HG02678 (cell line): ENCODE measurements at regions not wholly inside any gene's neighbourhood (a gene's known extent, or its start where the extent isn't known, plus 50 kb on each side); places are given as distances from the start of the nearest gene placed in this dataset.
"Not testable (repeated sequence)": the region's sequence is repeated elsewhere in the genome, so short reads cannot be mapped to it uniquely, and the experiment has no call there.

Experiments
- ATAC-seq: cut with Tn5 transposase; IDR thresholded peaks from one replicate; pipeline ENCODE4 v1.9.1; 2021; ENCODE audit warnings: mild to moderate bottlenecking, moderate library complexity; ENCODE audit not compliant: unreplicated experiment

DNA sequence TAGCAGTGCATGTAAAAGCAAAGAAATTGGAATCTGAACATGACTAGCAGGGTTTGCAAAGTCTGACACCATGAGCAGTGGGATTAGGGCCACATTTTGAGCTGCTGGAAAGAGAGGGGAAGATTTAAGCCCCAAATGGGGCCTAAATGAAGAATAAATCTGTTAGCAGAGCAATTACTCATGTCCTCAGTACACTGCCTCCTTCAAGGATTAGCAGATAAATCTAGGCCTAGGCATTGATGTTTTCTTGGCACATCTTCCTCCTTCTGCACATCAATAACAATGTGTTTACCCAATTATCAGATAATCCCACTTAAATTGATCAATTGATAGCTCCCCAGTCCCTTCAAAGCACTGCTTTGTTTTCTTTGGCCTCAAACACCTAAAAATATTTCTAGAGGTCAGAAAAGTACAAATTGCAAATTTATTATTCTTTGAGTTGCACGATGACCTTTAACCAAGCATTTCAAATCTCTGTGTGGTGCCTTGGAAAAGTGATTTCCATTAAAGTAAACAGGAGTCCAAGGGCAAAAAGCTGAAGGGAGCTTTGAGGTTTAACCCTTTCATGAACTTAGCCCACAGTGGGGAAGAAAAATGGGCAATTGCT, 514.7 kb upstream of the CHORDC1 start:
- no peak for ATAC-seq

GRCh38 chr11:90732486-90732885, 509.6 kb upstream of the CHORDC1 start:
- ATAC-seq: no peak

- no peak for ATAC-seq
These were observed 500.6 kb upstream of the CHORDC1 start for GRCh38 chr11:90723475-90723874.

DNA sequence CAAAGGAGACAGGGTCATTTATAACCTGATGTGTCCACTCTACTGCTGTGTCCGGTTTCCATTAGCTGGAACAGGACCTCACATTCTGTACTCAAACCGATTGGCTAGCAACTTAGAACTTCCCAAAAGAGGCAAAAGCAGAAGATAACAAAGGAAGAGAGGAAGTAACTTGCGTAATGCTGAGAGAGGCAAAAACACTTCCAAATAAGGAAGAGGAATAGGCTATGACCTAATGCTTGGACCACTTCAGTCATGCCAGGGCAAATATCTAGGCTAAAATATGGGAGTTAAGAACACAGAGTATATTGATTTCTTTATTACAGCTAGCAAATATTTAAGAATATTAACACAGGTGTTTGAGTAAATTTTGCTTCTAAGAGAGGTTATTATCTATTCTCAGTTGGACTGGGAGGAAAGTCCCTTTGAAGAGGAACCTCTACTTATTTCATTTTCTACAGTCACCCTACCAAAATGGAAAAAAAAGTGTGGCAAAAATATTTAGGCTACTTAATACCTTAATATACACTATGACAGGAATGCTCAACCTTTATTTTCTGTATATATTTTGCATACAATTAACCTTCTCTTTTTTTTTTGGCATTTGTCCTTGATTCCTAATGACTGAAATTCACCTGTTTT, 499.8 kb upstream of the CHORDC1 start:
- no peak for ATAC-seq

DNA sequence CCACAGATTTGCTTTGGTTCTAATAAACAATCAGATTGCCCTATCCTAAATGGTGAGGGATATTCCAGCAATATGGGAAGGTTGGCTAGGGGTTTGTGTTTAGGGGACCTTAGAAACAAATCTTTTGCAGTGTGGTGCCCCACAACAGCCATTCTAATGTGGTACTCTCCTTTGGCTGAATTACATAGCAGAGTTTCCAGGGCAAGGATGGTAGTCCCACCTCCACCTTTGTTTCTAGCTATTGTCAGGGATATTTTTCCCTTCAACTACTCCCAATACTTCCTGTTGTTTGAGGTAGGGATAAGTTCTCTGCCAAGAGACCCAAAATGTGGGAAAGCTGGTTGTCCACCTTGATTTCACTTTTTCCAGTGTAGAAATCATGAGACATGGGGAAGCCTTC, 494.7 kb upstream of the CHORDC1 start:
- no peak for ATAC-seq

GRCh38 chr11:90705661-90706060, 482.8 kb upstream of the CHORDC1 start:
- ATAC-seq: no peak

DNA sequence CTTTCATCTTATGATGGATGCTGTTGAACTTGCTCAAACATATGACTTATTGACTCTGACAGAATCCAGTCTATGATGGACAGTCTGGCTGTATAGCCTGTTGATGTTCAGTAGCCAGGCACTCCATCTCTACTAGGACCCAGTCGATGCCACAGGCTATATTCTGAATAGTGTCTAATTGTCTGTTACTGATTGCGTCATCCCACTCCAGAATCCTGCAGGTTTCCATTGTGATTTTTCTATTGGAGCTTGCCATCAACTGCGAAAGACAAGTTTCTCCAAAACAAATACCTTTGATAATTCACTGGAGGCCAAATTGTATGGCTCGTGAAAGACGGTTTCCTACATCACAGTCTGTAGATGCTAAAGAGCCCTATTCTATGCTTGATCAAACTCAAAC, 481.7 kb upstream of the CHORDC1 start:
- ATAC-seq: no peak

GRCh38 chr11:90701716-90702115, 478.9 kb upstream of the CHORDC1 start:
- no peak for ATAC-seq

DNA sequence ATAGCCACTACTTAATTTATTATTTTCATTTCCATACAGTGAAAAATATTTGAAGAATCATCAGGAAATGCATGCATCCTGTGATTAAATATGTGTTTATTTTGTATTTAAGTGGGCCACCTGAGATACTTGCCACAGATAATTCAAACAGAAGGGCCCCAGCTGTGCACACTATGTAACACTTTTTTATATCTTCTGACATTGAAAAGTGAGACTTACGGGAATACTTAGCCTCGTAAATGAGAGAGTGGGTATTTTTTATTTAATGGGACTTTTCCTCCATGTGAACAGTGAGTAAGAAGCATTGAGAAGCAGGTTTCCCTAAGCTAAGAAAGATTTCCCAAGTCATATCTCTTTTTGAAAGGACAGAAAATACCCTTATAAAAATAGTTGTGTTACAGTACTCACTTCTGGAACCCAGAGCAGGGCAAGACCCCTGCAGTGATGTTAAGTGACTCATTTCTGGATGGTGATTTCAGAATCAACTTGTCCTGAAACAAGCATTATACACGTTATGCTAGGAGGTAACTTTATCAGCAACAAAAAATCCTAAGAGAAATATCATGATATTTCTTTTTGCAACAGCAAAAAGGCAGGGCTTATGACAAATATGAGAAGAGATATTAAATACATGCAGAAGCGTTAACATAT, 478.1 kb upstream of the CHORDC1 start:
- ATAC-seq: peak; percentile 76

DNA sequence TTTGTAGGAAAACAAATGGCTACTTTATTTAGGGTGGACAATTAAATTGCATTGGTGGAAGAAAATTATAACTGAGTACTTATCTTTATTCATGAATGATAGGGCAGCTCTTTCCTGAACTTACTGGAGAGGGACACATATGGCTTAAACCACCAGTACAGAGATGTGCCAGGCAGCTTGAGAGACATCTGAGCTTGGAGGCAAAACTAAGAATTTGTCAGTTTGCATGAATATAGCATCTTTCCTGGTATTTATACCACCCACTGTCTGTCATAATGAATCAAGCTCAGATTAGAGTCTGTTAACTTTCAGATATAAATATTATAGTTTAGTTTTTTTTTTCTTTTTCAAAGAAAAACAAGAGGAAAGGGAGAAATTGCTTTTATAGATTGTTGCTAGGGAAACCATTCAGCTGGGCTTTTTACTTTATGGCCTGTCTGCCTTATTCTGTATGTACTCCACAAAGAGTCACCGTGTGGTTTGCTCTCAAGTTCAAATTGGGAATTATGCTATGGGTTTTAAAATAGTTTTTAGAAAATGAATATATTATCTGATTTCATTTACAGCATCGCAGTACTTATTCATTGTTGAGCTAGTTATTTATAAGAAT, 477.0 kb upstream of the CHORDC1 start:
- no peak for ATAC-seq

- no peak for ATAC-seq
These were observed 475.4 kb upstream of the CHORDC1 start for GRCh38 chr11:90698238-90698637.

- ATAC-seq: not testable (repeated sequence)
These were observed 452.6 kb upstream of the CHORDC1 start for GRCh38 chr11:90675496-90675895.

DNA sequence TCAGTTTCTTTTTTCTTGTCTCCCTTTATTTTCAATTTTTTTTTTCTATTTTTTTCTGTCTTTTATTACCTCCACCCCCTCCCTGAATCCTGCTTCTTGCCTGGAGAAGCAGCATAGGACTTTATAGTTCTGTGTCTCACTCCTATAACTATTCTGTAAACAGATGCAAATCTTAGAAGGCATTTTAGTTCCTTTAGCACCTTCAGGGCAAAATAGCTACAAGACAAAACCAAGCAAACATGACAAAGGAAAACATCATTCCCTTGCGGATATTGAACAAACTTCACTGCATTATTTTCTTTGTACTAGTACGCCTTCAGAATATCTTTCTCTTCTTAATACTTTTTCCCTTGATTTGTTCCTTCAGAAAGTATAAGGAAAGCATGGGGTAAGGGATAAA, 446.2 kb upstream of the CHORDC1 start:
- no peak for ATAC-seq

DNA sequence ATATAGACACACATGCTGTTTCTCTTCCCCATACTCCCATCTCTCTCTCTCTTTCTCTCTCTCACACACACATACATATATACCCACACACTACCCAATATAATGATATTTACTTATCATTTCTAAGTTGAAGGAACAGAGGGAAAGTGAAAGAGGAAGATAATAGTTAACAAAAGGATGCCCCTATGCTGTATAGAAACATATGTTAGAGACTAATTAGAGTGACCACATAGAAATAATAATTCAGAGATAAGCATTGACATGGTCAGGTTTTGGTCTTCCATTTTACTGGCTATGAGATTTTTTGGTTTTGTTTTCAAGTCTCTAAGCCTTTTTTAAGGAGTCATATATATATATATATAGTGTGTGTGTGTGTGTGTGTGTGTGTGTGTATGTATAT, 445.7 kb upstream of the CHORDC1 start:
- no peak for ATAC-seq

DNA sequence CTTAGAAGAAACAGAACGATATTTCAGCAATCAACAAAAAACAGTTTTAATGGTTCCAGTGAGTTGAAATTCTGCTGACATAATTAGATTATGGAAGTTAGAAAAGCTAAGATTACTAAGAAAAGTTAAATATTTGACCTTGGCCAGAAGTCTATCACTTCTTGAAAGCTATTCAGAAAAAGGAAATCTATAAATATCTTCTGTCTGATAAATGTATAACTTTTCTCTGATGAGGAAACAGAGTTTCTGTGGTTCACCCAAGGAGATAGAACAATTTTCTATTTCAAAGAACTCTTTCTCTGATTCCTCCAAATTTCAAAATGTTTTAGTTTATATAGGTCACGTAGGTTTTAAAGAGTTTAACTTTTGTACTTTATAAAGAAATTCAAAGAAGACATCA, 438.4 kb upstream of the CHORDC1 start:
- ATAC-seq: peak; percentile 76

- no peak for ATAC-seq
These were observed 433.3 kb upstream of the CHORDC1 start for GRCh38 chr11:90656171-90656570.

DNA sequence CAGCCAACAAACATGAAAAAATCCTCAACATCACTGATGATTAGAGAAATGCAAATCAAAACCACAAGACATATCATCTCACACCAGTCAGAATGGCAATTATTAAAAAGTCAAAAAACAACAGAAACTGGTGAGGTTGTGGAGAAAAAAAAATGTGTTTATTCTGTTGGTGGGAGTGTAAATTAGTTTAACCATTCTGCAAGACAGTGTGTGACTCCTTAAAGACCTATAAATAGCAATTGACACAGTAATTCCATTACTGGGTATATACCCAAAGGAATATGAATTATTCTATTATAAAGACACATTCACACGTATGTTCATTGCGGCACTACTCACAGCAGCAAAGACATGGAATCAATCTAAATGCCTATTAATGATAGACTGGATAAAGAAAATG, 427.3 kb upstream of the CHORDC1 start:
- no peak for ATAC-seq

GRCh38 chr11:90646706-90647105, 423.9 kb upstream of the CHORDC1 start:
- ATAC-seq: no peak

- no peak for ATAC-seq
These were observed 423.4 kb upstream of the CHORDC1 start for GRCh38 chr11:90646266-90646665.

DNA sequence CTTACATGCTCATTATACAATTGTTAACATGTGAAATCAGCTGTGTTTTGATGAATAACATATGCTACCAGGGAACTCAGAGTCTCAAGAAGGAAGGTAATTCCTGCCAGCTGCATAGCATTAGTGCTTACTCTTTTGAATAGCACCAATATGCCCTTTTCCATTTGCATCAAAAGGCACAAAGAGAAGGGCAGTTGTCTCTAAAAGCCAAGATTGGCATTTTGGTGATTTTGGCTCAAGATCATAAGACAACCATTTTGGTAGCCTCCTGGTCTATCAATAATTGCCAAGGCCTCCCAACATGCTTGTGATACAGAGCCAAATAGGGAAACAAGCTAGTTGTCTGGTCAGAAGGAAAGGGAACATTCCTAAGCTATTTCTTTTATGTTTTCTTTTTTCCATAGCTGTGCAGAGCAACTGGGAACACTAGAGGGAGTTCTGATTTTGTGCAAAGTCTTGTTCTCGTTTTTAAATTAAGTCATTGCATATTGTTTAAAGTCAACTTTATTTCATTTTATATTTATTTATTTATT, 416.7 kb upstream of the CHORDC1 start:
- ATAC-seq: no peak

DNA sequence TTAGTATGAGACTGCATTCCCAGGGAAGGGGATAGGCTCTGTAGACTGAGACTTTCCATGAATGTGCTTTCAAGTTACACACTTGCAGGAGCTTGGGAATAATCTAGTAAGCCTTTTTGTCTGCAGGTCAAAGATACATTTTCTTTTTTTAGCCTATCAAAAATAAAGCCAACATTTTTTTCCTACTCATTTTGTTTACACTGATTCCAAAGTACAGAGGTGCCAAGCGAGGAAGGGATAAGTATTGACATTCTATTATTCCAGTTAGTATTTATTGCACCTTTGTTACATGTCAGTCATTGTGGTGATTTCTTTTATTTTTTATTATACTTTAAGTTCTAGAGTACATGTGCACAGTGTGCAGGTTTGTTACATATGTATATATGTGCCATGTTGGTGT, 413.0 kb upstream of the CHORDC1 start:
- no peak for ATAC-seq

GRCh38 chr11:90635151-90635550, 412.3 kb upstream of the CHORDC1 start:
- ATAC-seq: no peak
